HG03520 (cell line): ENCODE measurements at regions not wholly inside any gene's neighbourhood (a gene's known extent, or its start where the extent isn't known, plus 50 kb on each side); places are given as distances from the start of the nearest gene placed in this dataset.

Source experiments
- ATAC-seq: cut with Tn5 transposase; IDR thresholded peaks from one replicate; pipeline ENCODE4 v1.9.1; 2021; ENCODE audit warnings: mild to moderate bottlenecking, moderate library complexity; ENCODE audit not compliant: unreplicated experiment

DNA sequence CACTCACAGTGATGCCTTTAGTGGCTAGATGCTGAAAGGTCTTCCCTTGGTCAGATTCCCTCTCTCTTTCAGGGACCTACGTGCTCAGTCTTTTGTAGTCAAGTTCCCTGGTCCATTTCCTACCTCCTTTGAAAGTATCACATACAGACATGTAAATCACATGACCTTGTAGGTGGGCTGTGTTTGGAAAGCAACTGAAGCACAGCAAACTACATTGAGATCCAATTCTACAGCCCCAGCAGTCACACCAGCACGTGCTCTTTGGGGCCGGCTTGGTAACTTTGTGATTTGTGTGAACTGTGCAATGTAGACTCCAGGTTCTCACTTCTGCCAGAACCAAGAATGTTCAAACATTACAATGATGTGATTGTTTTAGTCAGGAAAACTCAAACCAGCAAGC, 89.7 kb upstream of the PLPP4 start:
- ATAC-seq: no peak

DNA sequence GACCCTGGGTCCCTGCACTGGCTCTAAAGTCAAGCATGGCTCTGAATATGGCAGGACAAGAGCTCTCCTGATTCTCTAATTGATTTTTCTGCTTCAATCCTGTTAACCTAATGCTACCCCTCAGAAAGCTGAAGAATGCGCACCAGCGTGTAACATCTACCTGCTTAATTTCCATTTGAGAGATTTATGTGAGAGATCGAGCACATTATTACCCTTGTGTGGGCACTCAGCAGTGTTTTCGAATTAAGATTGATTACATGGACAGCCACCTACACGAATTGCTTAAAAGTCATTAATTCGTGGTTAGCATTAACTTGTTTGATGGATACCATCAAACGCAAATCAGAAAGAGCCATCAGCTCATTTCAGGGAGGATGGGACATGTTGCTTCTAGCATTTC, 88.7 kb upstream of the PLPP4 start:
- ATAC-seq: no peak

DNA sequence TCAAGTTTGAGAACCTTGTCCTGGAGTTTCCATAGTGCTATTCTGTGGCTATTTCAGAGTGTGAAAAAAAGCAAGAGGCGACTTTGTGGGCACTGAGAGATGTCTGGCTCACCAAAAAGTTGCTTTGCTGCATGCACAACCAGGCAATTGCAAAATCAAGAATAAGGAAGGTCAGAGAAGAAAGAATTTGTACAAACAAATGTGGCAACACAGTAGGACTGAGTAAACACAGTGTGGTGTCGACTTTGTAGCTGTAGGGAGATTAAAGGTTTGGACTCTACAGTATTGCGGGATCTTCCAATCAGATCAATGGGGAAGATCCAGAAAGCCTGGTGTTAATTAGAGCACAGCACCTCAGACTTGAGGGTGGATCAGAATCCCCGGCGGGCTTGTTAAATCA, 88.1 kb upstream of the PLPP4 start:
- no peak for ATAC-seq

DNA sequence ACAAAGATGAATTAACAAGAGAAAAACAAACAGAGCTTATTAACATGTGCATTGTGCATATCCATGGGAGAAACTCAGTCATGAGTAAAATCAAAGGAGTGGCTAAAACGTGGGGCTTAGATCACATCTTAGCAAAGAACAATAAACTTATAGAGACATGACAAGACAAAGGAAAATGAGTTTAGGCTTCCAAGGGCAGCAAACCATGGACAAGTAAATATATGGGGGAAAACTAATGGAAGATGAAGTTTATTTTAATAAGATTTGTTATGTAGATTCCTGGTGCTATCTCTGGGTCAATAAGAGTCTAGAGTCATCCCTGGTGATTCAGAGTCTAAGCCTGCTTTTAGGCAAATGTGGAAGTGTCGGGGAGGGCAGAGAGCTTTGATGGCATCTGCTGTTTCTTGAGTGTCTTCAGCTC, 87.2 kb upstream of the PLPP4 start:
- ATAC-seq: no peak

DNA sequence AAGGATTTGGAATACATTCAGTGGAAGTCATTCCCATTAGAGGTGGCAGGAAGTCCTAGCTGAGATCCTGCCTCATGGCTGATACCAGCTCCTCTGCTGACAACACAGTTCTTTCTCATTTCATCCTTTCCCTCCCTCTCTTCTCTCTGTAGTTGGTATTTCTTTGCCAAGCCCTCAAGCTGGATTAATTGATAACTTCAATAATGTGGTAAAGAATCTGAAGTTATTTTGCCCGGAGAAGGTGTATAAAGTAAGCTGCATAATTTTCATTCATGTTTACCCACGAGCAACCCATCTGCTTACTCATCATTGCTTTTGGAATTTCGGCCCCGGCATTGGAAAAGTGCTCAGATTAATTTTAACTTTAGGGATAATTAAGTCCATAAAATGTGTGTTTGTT, 85.2 kb upstream of the PLPP4 start:
- no peak for ATAC-seq

DNA sequence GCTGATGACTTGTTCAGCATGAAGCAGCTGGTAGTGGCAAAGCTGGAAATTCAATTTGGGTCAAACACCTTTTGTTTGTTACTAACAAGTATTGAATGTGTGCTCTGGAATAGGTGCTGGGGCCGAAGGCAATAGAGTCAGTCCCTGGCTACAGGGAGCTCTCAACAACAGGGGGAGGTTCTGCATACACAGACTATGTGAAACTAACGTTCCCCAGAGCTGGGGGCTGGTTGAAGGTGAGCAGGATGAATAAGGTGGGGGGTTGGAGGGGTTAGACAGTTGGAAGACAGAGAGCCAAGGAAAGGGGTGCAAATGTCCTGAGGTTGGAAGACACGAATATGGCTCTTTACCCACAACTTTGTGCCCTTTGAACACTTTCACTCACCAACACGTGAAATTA, 84.1 kb upstream of the PLPP4 start:
- no peak for ATAC-seq

DNA sequence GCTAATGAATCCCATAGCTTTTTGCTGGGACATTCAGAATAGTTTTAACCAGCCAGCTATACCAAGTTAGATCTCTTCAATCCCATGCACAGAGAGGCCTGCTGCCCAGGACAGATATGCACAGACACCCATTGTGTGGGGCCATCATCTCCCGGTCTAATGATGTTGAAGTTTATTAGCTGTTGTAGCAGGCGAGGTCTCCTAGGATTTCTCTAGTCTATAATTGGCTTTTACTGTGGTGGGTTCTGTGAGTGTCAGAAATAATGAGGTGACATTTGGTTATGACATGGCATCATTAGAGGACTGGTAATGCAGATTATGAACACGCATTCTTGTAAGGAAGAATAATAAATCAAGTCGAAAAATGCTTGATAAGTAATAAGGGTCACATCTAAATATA, 81.4 kb upstream of the PLPP4 start:
- ATAC-seq: no peak

DNA sequence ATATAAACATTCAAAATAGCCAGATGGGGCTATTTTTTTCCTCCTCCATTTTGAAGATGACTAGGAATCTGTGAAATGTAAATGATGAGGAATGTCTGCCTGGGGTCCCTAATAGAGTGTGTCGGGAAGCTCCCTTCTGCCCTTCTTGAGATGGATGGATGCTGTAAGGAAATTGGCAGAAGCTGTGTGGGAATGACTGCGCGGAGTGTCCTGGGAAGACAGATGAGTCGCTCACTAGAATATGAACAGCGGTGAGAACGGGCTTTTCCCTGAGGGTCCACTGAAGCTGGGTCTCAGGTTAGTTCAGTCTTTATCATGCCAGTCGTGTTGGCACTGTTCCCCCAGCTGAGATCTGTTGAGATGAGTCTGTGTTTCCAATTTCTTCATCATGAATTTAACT, 75.1 kb upstream of the PLPP4 start:
- ATAC-seq: no peak

DNA sequence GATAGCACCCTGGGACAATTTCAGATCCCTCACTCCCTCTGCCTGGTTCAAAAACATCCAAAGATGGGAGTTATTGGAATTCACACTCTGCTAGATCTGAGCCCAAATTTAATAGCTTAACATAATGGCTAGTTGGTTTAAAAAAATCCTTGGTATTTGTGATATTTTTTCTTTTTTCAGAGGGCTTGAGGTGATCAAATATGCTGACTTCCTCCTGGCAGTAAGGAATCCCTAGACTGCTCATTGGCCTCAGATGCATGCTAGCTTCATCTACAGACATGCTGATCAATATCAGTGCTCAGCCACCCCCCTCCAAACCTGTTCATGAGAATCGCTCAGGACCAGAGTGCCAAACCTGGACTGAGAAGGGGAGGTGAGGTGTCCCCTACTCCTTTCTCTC, 74.7 kb upstream of the PLPP4 start:
- ATAC-seq: no peak

DNA sequence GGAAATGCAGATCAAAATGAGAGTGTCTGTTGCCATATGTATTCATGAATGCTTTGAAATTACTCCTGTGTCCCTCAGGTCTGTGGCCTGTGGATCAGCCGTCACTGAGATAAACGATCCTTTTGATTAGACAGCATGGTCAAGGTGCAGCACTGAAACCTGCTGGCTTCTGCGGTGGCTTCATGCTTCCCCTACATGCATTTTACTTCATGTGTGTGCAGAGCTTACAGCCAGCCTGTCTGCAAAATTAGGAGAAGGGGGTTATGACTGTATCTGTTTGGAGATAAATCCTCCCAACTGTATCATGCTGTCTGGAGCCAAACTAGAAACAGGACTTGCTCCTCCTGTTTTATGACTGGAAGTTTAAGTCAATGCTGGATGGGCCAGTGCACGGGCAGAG, 71.0 kb upstream of the PLPP4 start:
- no peak for ATAC-seq

DNA sequence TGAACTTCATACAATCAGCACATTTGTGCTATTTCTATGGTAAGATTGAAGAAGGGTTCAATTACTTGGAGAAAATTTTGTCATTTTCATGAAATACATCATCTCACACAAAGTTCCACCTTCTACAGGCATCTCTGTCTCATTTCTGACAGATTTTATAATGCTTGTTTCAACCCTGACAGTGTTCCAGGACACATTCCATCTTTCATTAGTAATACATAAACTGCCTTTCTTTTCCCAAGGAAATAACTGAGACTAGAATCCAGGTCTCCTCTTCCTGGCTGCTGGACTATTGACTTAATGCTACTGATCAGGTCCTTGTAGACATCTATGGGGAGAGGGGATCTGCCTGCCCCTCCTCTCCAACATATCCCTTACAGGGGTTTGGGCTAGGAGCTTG, 70.1 kb upstream of the PLPP4 start:
- no peak for ATAC-seq

DNA sequence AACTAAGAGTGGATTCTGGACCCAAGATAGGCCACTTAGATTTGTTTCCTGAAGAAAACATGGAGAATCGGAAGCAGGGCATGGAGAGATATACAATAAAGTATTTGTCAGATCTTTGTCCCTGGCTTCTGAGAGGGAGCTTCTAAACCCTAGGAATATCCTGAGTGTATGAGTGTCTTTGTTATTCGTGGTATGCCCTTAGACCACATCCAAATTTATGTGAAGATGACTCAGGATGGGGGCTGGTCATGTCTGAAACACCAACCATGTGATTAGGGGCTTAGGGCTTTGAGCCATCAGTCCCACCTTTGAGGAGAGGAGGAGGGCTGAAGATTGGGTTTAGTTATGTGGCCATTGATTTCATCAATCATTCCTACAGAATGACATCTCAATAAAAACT, 69.7 kb upstream of the PLPP4 start:
- no peak for ATAC-seq

DNA sequence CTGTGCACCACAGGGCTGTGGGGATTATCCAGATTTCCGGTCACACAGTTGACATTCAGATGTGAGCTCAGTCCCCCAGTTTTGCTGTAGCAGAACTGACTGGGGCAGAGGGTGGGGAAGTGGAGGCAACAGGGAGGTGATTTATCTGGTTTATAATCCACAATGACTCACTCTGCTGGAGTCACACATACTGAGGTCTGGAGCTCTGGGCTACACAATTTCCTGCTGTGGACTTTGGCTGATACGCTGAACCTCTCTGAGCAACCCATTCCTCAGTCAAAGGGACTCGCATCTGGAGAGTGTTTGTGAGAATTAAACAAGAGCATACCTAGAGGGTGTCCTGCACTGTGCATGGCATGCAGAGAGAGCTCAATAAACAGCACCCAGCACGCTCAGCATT, 64.8 kb upstream of the PLPP4 start:
- ATAC-seq: no peak

DNA sequence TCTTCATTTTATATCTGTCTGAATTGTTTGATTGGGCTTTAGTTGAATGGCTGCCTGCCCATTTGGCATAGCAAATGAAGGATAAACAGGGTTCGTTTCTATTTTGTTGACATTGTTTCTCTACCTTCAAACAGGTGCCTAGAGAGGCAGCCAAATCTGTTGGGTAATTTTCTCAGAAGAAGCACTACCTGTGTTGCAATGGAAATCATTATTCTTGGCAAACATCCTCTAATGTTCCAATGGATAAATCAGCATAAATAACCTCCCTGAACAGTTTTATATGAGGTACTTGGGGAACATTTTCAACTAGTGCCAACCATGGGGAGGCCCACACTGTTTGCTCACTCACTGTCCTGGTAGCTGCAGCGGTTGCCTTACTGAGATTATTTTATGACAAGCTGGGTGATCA, 64.4 kb upstream of the PLPP4 start:
- ATAC-seq: no peak

DNA sequence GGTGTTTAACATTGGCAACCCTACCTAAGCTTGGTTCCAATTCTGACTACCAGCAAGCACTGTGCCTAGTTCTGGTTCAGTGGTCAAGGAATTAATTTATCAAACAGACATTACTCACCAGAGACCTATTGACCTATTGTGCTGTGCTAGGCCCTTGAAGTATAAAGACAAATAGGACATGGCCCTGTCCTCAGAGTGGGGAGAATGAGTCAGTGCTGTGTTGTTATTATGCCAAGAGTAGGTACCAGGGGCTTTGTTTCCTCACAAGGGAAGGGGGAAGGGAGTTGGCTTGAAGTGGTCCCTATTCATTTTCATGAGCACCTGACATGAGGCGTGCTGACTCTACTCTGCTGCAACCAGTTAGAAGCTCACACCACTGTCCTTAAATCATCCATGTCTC, 62.6 kb upstream of the PLPP4 start:
- no peak for ATAC-seq

DNA sequence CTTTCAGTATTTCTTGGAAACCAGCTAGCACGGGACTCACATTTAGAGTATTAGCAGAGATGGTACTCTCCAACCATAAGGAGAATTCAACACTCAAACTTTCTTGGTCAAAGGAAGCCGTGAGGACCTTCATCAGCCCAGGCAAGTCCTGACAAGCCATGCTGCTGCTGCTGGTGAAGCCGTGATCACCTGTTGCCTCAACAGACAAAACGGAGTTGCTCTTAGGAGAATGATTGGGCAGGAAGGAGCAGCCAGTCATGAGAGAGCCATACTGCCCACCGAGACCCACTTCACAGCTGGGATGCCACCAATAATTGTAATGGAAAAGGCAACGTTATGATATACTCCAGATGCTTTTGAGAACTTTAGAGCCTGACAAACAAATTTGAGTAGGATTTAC, 60.8 kb upstream of the PLPP4 start:
- no peak for ATAC-seq

DNA sequence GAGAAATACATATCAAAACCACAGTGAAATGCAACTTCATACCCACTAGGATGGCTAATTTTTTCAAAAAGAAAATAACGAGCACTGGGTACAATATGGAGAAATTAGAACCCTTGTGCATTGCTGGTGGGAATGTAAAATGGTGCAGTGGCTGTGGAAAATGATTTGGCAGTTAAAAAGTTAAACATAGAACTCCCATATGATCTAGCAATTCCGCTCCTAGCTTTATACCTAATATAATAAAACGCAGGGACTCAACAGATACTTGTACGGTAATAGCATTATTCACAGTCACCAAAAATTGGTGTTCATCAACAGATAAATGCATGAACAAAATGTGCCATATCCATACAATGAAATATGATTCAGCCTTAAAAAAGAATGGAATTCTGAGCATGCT, 58.8 kb upstream of the PLPP4 start:
- ATAC-seq: no peak

DNA sequence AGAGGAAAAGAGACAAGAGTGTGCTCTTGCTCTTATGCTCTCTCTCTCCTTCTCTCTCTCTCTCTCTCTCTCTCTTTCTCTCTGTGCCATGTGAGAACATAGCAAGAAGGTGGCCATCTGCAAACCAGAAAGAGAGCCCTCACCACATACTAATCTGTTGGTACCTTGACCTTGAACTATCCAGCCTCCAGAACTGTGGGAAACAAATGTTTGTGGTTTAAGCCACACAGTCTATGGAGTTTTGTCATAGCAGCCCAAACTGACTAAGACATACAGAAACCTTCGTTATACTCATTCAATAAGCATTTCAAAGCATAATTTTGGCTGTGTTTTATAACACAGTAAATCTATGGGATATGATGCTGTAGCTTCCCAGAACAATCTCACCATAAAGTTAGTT, 56.4 kb upstream of the PLPP4 start:
- ATAC-seq: no peak

DNA sequence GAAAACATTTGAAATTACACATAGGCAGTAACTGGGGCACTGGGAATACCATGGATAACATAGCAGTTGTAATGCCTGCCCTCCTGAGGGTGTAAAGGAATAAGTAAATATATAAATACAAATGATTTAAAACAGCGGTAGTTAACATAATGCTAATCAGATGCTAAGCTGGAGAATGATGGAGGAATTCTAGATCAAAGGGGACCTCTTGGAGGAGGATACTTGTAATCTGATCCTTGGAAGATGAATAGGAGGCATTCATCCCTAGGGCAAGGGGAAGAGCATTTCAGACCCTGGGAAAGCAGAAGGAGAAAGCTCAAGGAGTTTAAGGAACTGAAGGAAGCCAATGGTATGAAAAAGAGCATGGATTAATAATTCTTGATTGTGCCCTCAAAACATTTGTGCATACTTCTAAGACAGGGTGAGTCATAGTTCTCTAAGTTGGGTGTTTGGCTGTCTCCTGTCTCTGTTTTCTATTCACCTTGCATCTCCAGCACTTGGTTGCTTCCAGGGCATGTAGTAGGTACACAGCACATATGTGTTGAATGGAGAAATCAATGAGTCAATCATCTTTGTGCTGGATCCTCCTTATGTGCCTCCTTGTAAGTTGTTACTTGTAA, 54.8 kb upstream of the PLPP4 start:
- no peak for ATAC-seq

DNA sequence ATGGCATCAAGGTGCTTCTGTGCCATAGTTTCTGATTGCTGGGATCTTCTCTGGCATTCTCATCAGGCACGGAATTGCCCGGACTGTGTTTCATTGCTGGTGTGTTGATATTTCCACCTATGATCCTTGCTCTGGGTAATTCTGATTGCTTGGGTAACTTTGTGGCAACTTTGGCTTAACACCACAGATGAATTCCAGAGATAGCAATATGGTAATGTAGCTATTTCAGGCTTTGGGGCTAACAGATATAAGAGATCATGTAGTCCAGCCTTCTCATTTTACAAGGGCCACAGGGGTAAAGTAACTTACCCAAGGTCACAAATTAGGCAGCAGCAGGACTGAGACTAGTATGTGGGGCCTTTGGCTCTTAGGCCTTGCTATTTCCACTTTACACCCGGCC, 53.9 kb upstream of the PLPP4 start:
- ATAC-seq: no peak

DNA sequence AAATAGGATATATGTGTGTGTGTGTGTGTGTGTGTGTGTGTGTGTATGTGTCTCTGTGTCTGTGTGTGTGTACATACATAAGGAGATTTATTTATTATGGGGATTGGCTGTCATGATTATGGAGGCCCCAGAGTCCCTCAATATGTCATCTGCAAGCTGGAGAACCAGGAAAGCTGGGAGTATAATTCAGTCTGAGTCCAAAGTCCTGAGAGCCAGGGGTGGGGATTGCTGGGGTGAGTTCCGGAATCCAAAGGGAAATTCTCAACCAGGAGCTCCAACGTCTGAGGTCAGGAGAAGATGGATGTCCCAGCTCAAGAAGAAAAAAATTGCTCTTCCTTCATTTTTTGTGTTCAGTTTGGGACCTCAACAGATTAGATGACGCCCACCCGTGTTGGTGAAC, 50.7 kb upstream of the PLPP4 start:
- ATAC-seq: no peak
